SIG-M5 (cell line): ENCODE measurements at regions not wholly inside any gene's neighbourhood (a gene's known extent, or its start where the extent isn't known, plus 50 kb on each side); places are given as distances from the start of the nearest gene placed in this dataset.

ENCODE experiments used
- DNase-seq: peaks from one replicate; lab custom pipeline; 2025; lab: John Stamatoyannopoulos, UW

- DNase-seq: no peak
Observed at GRCh38 chr3:118682921-118683320, 351.7 kb downstream of the IGSF11 start.

GRCh38 chr3:118683636-118684035 lies 351.0 kb downstream of the IGSF11 start:
- no peak for DNase-seq

DNA sequence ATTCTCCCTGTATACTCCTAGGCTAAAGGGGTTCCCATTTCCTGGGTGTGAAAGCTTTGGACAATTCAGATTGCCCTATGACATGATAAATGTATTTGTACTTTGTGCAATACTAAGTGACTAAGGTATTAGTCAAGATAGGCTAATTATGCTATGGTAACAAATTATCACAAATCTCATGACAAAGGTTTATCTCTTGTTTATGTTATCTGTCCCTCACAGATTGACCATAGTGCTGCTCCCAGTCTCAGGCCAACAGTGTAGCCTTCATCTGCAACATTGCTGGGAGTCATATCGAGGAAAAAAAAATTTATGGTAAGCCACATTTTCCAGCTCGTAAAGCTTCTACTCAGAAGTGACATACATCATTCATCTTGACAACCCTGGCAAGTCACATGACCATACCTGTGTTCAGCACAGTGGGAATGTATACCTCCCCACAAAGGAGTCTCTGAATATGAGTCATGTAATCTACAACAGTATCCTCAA lies 346.2 kb downstream of the IGSF11 start:
- no peak for DNase-seq

DNA sequence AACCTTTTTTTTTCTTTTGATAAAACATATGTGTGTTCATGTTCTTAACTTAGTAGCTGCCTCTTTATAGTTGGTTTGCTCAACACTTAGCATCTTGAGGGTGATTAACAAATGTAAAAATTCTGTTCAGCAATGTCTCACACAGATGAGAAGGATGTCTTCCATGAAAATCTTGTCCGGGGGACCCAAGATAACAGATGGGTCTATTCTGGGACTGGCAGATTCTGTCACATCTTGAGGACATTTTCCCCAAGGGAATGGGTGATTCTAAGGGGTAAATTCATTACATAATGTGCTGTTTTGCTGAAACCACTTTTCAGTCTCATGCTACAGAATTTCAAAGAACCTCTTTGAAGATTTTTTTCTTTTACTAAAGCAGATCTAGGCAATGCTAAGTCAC lies 342.2 kb downstream of the IGSF11 start:
- DNase-seq: no peak

GRCh38 chr3:118705487-118706219 lies 329.0 kb downstream of the IGSF11 start:
- no peak for DNase-seq

- no peak for DNase-seq
Observed at GRCh38 chr3:118707991-118708390, 326.7 kb downstream of the IGSF11 start.

GRCh38 chr3:118710532-118710931 lies 324.1 kb downstream of the IGSF11 start:
- no peak for DNase-seq

DNA sequence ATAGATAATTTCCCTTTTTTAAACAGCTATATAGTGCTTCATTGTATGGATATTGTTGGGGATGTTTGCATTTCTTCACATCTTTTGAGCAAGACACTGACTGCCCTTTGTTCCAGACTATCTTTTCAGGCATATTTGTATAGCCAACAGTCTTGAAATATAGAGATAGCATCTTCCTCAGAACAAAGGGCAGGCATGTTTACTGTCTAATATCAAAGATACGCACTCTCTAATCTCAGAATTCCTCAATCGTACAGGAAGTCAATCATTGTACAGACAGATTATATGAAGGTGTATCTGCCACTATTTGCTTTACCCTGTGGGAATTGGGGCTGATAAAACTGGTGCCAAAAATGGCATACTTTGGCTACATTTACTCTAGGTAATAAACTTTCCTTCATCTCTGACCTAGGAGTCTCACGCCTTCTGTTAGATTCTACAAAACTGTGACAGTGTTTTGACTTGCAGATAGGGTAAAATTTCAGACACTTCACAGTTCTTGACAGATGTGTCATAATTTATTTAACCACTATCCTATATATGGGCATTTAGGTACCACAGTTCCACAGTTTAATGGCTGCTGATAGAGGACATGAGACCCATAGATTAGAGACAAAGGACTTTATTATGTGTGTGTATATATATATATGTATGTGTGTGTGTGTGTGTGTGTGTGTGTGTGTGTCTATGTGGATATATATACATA lies 321.0 kb downstream of the IGSF11 start:
- DNase-seq: no peak

DNA sequence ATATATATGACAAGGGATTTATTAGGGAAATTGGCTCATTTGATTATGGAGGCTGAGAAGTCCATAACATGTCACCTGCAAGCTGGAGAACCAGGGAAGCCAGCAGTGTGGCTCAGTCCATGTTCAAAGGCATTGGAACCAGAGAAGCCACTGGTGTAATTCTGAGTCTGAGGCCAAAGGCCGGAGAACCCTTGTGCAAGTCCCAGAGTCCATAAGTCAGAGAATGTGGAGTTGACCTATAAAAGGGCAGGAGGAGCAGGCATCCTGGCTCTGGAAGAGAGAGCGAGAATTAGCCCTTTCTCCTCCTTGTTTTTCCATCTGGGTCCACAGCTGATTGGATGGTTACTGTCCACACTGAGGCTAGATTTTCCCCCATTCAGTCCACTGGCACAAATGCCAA lies 319.8 kb downstream of the IGSF11 start:
- DNase-seq: no peak

GRCh38 chr3:118729546-118729945 lies 305.1 kb downstream of the IGSF11 start:
- DNase-seq: no peak

DNA sequence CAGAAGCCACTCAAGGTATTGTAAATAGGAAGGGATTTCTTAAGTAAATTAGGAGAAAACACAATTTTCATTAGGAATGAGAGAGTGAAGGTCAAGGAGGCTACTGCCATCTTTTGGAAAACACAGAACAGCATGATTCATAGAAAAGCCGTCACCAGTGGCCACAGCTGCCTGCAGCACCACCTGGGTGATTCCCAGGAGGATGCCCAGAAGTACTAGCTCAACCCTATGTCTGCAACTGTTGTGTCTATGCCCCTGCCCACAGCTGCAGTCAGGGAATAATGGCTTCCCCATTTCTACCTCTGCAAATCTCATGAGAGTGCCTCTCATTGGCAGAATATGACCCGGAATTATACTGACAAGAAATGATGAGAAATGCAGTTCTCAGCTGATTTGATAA lies 300.0 kb downstream of the IGSF11 start:
- DNase-seq: no peak

GRCh38 chr3:118736107-118736506 lies 298.5 kb downstream of the IGSF11 start:
- no peak for DNase-seq

- no peak for DNase-seq
Observed at GRCh38 chr3:118740722-118741290, 293.8 kb downstream of the IGSF11 start.

DNA sequence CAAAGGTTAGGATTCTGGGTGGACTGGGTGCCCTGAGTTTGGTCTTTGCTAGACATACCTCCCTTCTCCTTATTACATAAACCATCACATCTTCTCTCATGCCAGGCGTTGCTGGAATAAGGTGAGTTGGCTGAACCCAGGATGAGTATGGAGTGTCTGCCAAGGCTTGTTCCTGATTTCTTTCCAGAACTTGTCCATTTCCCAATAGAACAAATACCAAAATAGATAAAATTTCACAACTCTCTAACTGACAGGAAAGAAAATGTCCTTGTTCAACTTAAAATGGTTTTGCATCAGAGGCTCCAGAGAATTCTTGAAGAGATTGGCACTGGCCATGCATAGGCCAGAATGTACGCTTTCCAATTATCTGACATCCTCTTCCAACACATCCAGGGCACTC lies 291.9 kb downstream of the IGSF11 start:
- no peak for DNase-seq

DNA sequence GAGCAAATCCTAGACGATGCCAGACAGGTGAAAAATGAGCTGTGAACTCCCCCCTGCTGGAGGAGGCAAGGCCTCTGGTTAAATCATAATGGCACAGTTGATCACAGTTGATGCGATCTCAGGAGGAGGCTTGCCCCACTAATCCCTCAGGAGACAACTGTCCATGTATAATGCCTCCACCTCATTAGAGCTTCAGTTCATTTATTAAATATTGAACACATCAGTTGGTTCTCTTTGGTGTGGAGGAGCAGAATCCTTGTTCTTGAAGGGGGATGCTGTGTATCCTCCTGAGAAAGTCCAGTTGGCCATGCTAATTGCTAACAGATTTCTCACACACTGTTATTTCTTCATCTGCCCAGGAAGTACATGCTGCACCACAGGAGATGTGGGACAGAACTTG lies 290.5 kb downstream of the IGSF11 start:
- DNase-seq: no peak

- DNase-seq: no peak
Observed at GRCh38 chr3:118754406-118755252, 280.0 kb downstream of the IGSF11 start.

DNA sequence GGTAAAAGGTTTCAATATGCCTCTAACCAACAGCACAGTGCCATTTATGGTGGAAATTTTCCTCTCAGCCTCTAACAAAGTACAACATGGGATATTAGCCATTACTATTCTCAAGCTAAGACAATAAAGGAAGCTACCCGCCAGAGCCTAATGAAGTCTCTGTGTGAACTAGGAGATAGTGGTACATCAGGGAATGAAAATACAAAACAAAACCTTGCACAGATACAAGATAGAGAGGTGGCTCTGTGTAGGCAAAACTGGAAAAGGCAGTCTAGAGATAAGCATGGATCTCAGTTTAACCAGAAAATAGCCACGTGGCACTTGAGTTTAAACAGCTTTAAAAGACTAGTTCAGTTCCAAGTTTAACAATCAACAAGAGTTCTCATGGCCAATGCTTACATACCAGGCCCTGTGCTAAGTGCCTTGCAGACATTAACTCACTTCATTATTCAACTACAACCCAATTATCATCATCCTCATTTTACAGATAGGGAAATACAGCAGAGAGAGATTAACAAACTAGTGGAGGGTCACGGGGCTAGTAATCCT lies 279.3 kb downstream of the IGSF11 start:
- DNase-seq: no peak

DNA sequence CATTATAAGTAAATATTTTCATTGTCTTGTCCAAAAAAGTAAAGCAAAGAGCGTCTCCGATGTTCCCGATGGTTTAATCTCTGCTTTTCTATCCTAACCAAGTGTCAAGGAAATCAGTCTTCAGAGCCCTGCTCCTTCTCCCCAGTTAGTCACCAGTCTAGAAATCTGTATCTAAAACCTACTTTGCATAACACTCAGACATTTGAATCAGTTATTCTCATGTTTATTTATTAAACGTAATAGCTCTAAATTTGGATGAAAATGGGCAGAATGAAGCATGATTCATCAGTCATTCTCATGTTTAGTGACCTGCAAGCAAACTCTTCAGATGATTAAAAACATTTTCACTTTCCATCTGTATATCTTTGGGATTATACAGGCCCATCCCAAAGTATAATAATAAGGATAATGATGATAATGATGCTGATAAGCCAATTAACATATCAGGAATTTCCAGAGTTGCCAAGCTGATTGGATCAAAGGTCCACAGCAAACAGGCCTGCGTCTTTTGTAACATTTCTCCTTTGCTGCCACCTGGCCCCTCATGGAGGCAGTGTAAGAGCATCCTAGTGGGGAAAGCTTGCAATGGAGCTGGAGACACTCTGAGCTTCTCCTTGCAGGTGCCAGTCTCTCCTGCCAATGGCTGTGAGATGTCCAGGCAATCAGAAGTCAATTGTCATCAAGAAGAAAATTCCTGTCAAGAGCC lies 273.9 kb downstream of the IGSF11 start:
- DNase-seq: no peak

DNA sequence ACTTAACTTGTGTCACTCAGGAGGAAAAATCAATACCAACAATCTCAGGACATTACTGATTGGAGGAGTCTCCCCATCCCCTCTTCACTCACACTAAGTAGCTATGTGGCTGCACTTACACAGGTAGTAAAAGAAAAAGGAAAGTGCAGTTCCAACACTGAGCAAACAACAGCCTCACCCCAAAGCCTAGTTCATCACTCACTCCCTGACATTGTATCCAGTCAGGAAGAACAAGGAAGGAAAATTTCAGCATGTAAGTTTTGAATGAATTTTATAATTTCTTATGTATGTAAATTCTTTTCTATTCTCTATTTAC lies 273.4 kb downstream of the IGSF11 start:
- DNase-seq: no peak

- no peak for DNase-seq
Observed at GRCh38 chr3:118765636-118766305, 268.9 kb downstream of the IGSF11 start.

DNA sequence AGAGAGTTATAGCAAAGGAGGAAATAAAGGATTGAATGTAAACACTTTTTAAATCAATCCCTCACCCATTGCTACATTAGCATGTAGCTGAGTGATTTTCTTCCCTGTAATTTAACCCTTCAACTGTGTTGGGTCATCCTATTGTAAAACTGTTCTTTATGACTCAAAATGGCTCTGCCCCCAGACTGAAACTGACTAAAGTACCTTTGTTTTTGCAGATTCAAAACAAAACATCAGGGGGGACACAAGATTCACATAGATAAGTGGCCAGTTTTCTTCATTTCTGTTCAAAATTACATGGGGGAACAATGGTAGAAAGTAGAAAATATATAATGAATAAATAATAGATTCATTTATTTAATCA lies 268.4 kb downstream of the IGSF11 start:
- DNase-seq: no peak
